Left lung (tissue), 4 donors: ENCODE measurements at regions not wholly inside any gene's neighbourhood (a gene's known extent, or its start where the extent isn't known, plus 50 kb on each side); places are given as distances from the start of the nearest gene placed in this dataset.

Experiments
- ATAC-seq: fragments of 200-7000 bp; cut with Tn5 transposase; one replicate; pipeline ENCODE4 v1.9.1; 2020; ENCODE audit warnings: moderate library complexity
- DNase-seq, 4 donors: peaks; one replicate each; pipeline ENCODE4 v3.0.0-alpha.2; 2013 to 2020
- H3K27ac ChIP-seq, 2 donors: fragments of 200-600 bp; sonication (generic) in 1 of 2; one replicate each; pipeline versions ENCODE4 v1.5.0 to v1.8.0; 2020 to 2021
- H3K27me3 ChIP-seq, 2 donors: fragments of 200-600 bp; sonication (generic) in 1 of 2; one replicate each; pipeline versions ENCODE4 v1.5.0 to v1.8.0; 2020 to 2021
- H3K36me3 ChIP-seq, 2 donors: fragments of 200-600 bp; sonication (generic) in 1 of 2; one replicate each; pipeline versions ENCODE4 v1.5.0 to v1.8.0; 2020 to 2021
- H3K4me1 ChIP-seq, 2 donors: fragments of 200-600 bp; one replicate each; pipeline ENCODE4 v1.8.0; 2021
- H3K4me3 ChIP-seq, 2 donors: fragments of 200-600 bp; sonication (generic) in 1 of 2; one replicate each; pipeline versions ENCODE4 v1.5.0 to v1.8.0; 2020 to 2021; ENCODE audit warnings: mild to moderate bottlenecking in 1 of 2
- H3K9me3 ChIP-seq, 2 donors: fragments of 200-600 bp; sonication (generic) in 1 of 2; one replicate each; pipeline versions ENCODE4 v1.5.0 to v1.8.0; 2020 to 2021
- CTCF ChIP-seq, 2 donors: fragments of 200-600 bp; sonication (generic) in 1 of 2; IDR thresholded peaks; one replicate each; pipeline versions ENCODE4 v1.5.0 to v1.8.0; 2021; ENCODE audit warnings: antibody characterized with exemption in 2 of 2
- intact Hi-C, 2 donors: fragments of 100-400 bp; cut with DNase I; formaldehyde crosslinking; loops; one replicate each; pipeline versions ENCODE4 v1.11.2 to v1.14.2; 2022
- donor health status: DM: no; HTN: yes; CAD: no.
- donor health status: DM: no; HTN: no; CAD: no.

- DNase-seq (no peak), ATAC-seq (no peak)
- no peaks in the 10 kb centered on the region for H3K4me1 ChIP-seq
- intact Hi-C loops, result no loop called here
- no peaks in the 10 kb centered on the region for H3K27me3 ChIP-seq
- no peak overlapping the region for H3K4me3 ChIP-seq
- no peak for TF ChIP-seq CTCF (IDR thresholded peaks at IDR 0.05)
- no peaks in the 10 kb centered on the region for H3K9me3 ChIP-seq
- no peak overlapping the region for H3K27ac ChIP-seq
- H3K36me3 ChIP-seq, result no peaks in the 10 kb centered on the region
These were observed 196.0 kb upstream of the SEL1L start for GRCh38 chr14:81729622-81730021.

- no peaks in the 10 kb centered on the region for H3K4me1 ChIP-seq
- H3K27me3 ChIP-seq, result no peaks in the 10 kb centered on the region
- no peak for TF ChIP-seq CTCF (IDR thresholded peaks at IDR 0.05)
- ATAC-seq, result no peak
- H3K36me3 ChIP-seq, result no peaks in the 10 kb centered on the region
- no peak overlapping the region for H3K4me3 ChIP-seq
- no peak overlapping the region for H3K27ac ChIP-seq
- no peaks in the 10 kb centered on the region for H3K9me3 ChIP-seq
- intact Hi-C loops, result no loop called here
- no peak for DNase-seq
These were observed 204.3 kb upstream of the SEL1L start for GRCh38 chr14:81737938-81738337.

GRCh38 chr14:81738946-81739659 lies 205.4 kb upstream of the SEL1L start:
- no peaks in the 10 kb centered on the region for H3K36me3 ChIP-seq
- no peak for DNase-seq

GRCh38 chr14:81743605-81744004 lies 210.0 kb upstream of the SEL1L start:
- Histone ChIP-seq H3K27ac (no peak overlapping the region), H3K4me3 (no peak overlapping the region), H3K9me3 (no peaks in the 10 kb centered on the region), H3K27me3 (no peaks in the 10 kb centered on the region), H3K36me3 (no peaks in the 10 kb centered on the region), H3K4me1 (no peaks in the 10 kb centered on the region)
- intact Hi-C loops, result no loop called here
- DNase-seq (no peak), ATAC-seq (no peak)
- TF ChIP-seq CTCF (IDR thresholded peaks at IDR 0.05), result no peak

More at GRCh38 chr14:81738946-81739659, 205.4 kb upstream of the SEL1L start:
- Histone ChIP-seq H3K4me3 (no peak overlapping the region), H3K4me1 (no peaks in the 10 kb centered on the region), H3K9me3 (no peaks in the 10 kb centered on the region), H3K27ac (no peak overlapping the region), H3K27me3 (no peaks in the 10 kb centered on the region)
- intact Hi-C loops, result no loop called here
- no peak for ATAC-seq
- no peak for TF ChIP-seq CTCF (IDR thresholded peaks at IDR 0.05)

GRCh38 chr14:81751198-81751597 lies 217.5 kb upstream of the SEL1L start:
- Histone ChIP-seq H3K4me3 (no peak overlapping the region), H3K4me1 (no peaks in the 10 kb centered on the region), H3K36me3 (no peaks in the 10 kb centered on the region), H3K27me3 (no peaks in the 10 kb centered on the region), H3K27ac (no peak overlapping the region), H3K9me3 (no peaks in the 10 kb centered on the region)
- no peak for ATAC-seq
- TF ChIP-seq CTCF (IDR thresholded peaks at IDR 0.05), result no peak
- intact Hi-C loops, result no loop called here
- no peak for DNase-seq
